ENCODE measurements at regions not wholly inside any gene's neighbourhood (a gene's known extent, or its start where the extent isn't known, plus 50 kb on each side); places are given as distances from the start of the nearest gene placed in this dataset.

DNA sequence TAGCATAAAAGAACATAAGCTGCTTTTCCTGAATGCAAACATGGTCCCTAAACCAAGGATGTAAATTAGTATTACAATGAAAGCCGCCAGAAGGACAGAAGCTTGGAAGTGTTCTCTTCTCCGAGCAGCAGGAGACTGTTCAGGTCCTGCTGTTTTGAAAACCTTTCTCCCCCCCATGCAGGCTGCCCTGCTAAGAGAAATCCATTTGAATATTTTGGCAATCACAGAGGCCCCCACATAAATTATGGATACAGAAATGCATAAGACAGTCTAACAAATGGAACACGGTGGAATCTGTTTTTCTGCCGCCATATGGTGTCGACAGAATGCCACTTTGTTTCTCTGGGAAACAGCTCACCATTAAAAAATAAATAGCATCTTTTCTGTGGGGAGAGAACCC lies 600.4 kb upstream of the KLHL29 start:
- TF ChIP-seq TAF1 (IDR thresholded peaks at IDR 0.05; ENCODE audit: borderline replicate concordance, insufficient read depth, low read length), result no peak
- TF ChIP-seq SIN3A (IDR thresholded peaks at IDR 0.05; ENCODE audit: borderline replicate concordance, insufficient read depth, low read length), result no peak
- no peak for TF ChIP-seq POLR2AphosphoS5 (IDR thresholded peaks at IDR 0.05; ENCODE audit: low read depth, low read length)
- no peak for TF ChIP-seq REST (IDR thresholded peaks at IDR 0.05; ENCODE audit: insufficient read depth in 1 of 2, low read depth in 2 of 2, low read length in 2 of 2)
- TF ChIP-seq FOXP2 (optimal IDR thresholded peaks at IDR 0.05; ENCODE audit: borderline replicate concordance, extremely low read depth, extremely low read length, insufficient read depth), result no peak

- TF ChIP-seq TAF1 (IDR thresholded peaks at IDR 0.05; ENCODE audit: borderline replicate concordance, insufficient read depth, low read length) (no peak), FOXP2 (optimal IDR thresholded peaks at IDR 0.05; ENCODE audit: borderline replicate concordance, extremely low read depth, extremely low read length, insufficient read depth) (no peak), REST (IDR thresholded peaks at IDR 0.05; ENCODE audit: insufficient read depth in 1 of 2, low read depth in 2 of 2, low read length in 2 of 2) (no peak), SIN3A (IDR thresholded peaks at IDR 0.05; ENCODE audit: borderline replicate concordance, insufficient read depth, low read length) (no peak), POLR2AphosphoS5 (IDR thresholded peaks at IDR 0.05; ENCODE audit: low read depth, low read length) (no peak)
Measured at GRCh38 chr2:22786817-22787216, 598.2 kb upstream of the KLHL29 start.

DNA sequence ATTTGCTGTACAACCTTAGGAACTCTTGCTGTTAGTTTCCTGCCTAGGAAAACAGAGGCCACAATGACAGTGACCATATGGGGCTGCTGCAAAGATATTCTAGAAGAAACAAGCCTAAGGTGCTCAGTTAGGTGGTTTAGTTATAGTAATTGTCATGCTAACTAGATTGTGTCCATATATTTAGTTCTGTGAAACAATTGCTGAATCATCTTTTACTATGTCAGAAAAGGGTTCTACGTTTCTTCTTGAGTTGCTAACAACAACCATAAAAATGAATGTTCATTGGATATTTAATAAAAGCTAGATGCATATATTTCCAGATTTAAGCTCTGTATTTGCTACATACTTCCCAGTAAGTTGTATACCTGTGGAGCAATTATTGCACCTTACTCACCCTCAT lies 597.2 kb upstream of the KLHL29 start:
- no peak for TF ChIP-seq SIN3A (IDR thresholded peaks at IDR 0.05; ENCODE audit: borderline replicate concordance, insufficient read depth, low read length)
- TF ChIP-seq REST (IDR thresholded peaks at IDR 0.05; ENCODE audit: insufficient read depth in 1 of 2, low read depth in 2 of 2, low read length in 2 of 2), result no peak
- no peak for TF ChIP-seq FOXP2 (optimal IDR thresholded peaks at IDR 0.05; ENCODE audit: borderline replicate concordance, extremely low read depth, extremely low read length, insufficient read depth)
- no peak for TF ChIP-seq POLR2AphosphoS5 (IDR thresholded peaks at IDR 0.05; ENCODE audit: low read depth, low read length)
- no peak for TF ChIP-seq TAF1 (IDR thresholded peaks at IDR 0.05; ENCODE audit: borderline replicate concordance, insufficient read depth, low read length)

GRCh38 chr2:22788749-22789327 lies 596.1 kb upstream of the KLHL29 start:
- TF ChIP-seq SIN3A (IDR thresholded peaks at IDR 0.05; ENCODE audit: borderline replicate concordance, insufficient read depth, low read length) (no peak), POLR2AphosphoS5 (IDR thresholded peaks at IDR 0.05; ENCODE audit: low read depth, low read length) (no peak), TAF1 (IDR thresholded peaks at IDR 0.05; ENCODE audit: borderline replicate concordance, insufficient read depth, low read length) (no peak), REST (IDR thresholded peaks at IDR 0.05; ENCODE audit: insufficient read depth in 1 of 2, low read depth in 2 of 2, low read length in 2 of 2) (peak; percentile 69 to 87), FOXP2 (optimal IDR thresholded peaks at IDR 0.05; ENCODE audit: borderline replicate concordance, extremely low read depth, extremely low read length, insufficient read depth) (no peak)

Data from PFSK-1 (cell line).